GM12878 (cell line): ENCODE measurements at regions not wholly inside any gene's neighbourhood (a gene's known extent, or its start where the extent isn't known, plus 50 kb on each side); places are given as distances from the start of the nearest gene placed in this dataset.

Experiments
- CHD2 ChIP-seq: IDR thresholded peaks from 2 replicates; pipeline ENCODE4 v1.6.1; 2011; ENCODE audit warnings: low read depth, low read length, improper control_type of control experiment, borderline replicate concordance
- CTCF ChIP-seq, 3 experiments: IDR thresholded peaks in 2 of 3; conservative IDR thresholded peaks in 1 of 3; 2 replicates each; pipeline ENCODE4 v1.5.1; 2011; ENCODE audit warnings: low read depth in 3 of 3, low read length in 3 of 3, mild to moderate bottlenecking in 3 of 3, control low read depth in 2 of 3, moderate library complexity in 2 of 3, inconsistent platforms in 1 of 3, mixed read lengths in 1 of 3; ENCODE audit not compliant: control insufficient read depth in 2 of 3, insufficient read depth in 1 of 3; ENCODE audit errors: extremely low read depth in 1 of 3
- EZH2 ChIP-seq: IDR thresholded peaks from 2 replicates; pipeline ENCODE4 v1.6.1; 2012; ENCODE audit warnings: low read depth, mild to moderate bottlenecking, control low read depth, inconsistent platforms, low read length, borderline replicate concordance; ENCODE audit not compliant: control insufficient read depth
- IRF3 ChIP-seq: fragments of 450-650 bp; IDR thresholded peaks from 2 replicates; pipeline ENCODE4 v1.6.1; 2014; ENCODE audit warnings: mild to moderate bottlenecking
- JUNB ChIP-seq: IDR thresholded peaks from 2 replicates; pipeline ENCODE4 v1.6.1; 2016; ENCODE audit warnings: antibody characterized with exemption, mild to moderate bottlenecking
- MTA2 ChIP-seq: fragments of 450-650 bp; IDR thresholded peaks from 2 replicates; pipeline ENCODE4 v1.6.1; 2016; ENCODE audit warnings: low read depth, mild to moderate bottlenecking, moderate library complexity
- MXI1 ChIP-seq: fragments of 150-350 bp; IDR thresholded peaks from 2 replicates; pipeline ENCODE4 v1.6.1; 2011; ENCODE audit warnings: low read depth, mild to moderate bottlenecking, inconsistent platforms, low read length, improper control_type of control experiment
- NFYB ChIP-seq: IDR thresholded peaks from 2 replicates; pipeline ENCODE4 v1.6.1; 2011; ENCODE audit warnings: low read depth, mild to moderate bottlenecking, low read length, improper control_type of control experiment, moderate library complexity; ENCODE audit not compliant: insufficient read depth
- PRDM15 ChIP-seq: fragments of 450-650 bp; formaldehyde crosslinking; IDR thresholded peaks from 2 replicates; pipeline ENCODE4 v1.4.0; 2020; ENCODE audit warnings: mild to moderate bottlenecking, moderate library complexity
- SKIL ChIP-seq: fragments of 450-650 bp; IDR thresholded peaks from 2 replicates; pipeline ENCODE4 v1.6.1; 2017; ENCODE audit warnings: mild to moderate bottlenecking, low read depth, inconsistent platforms; ENCODE audit not compliant: poor library complexity, severe bottlenecking
- SMC3 ChIP-seq: IDR thresholded peaks from 2 replicates; pipeline ENCODE4 v1.6.1; 2011; ENCODE audit warnings: low read length, improper control_type of control experiment, borderline replicate concordance
- SPI1 ChIP-seq: IDR thresholded peaks from 2 replicates; pipeline ENCODE4 v1.6.1; 2011; ENCODE audit warnings: low read depth, mild to moderate bottlenecking, low read length, moderate library complexity, borderline replicate concordance; ENCODE audit not compliant: insufficient read depth
- SRF ChIP-seq, 2 experiments: IDR thresholded peaks; 2 replicates each; pipeline ENCODE4 v1.6.1; 2011; ENCODE audit warnings: low read depth in 2 of 2, low read length in 2 of 2, mild to moderate bottlenecking in 1 of 2, moderate library complexity in 1 of 2

- TF ChIP-seq JUNB (no peak), SPI1 (no peak), PRDM15 (CRISPR knock-in tag) (no peak), NFYB (no peak), EZH2 (no peak), SKIL (no peak), SMC3 (no peak), SRF (IDR thresholded peaks at IDR 0.05; ENCODE audit: low read depth in 2 of 2, low read length in 2 of 2) (no peak), MXI1 (no peak), CTCF (IDR thresholded peaks at IDR 0.05 in 2 of 3, conservative IDR thresholded peaks at IDR 0.05 in 1 of 3; ENCODE audit: control insufficient read depth in 2 of 3, extremely low read depth in 1 of 3, insufficient read depth in 1 of 3, low read depth in 3 of 3, low read length in 3 of 3) (no peak), IRF3 (no peak), CHD2 (no peak), MTA2 (no peak)
These were observed 875.4 kb downstream of the MCTP2 start for GRCh38 chr15:95106801-95107200.
